Breast epithelium (tissue), 3 donors: ENCODE measurements at regions not wholly inside any gene's neighbourhood (a gene's known extent, or its start where the extent isn't known, plus 50 kb on each side); places are given as distances from the start of the nearest gene placed in this dataset.

Experiments used
- CTCF ChIP-seq, 3 donors: fragments of 450-650 bp; IDR thresholded peaks; one replicate each; pipeline ENCODE4 v1.5.1; 2016 to 2017; ENCODE audit warnings: antibody characterized with exemption in 3 of 3, mild to moderate bottlenecking in 3 of 3, moderate library complexity in 3 of 3
- POLR2A ChIP-seq: fragments of 450-650 bp; IDR thresholded peaks from one replicate; pipeline ENCODE4 v1.6.1; 2016; ENCODE audit warnings: antibody characterized with exemption, mild to moderate bottlenecking, moderate library complexity

- TF ChIP-seq POLR2A (no peak), CTCF (IDR thresholded peaks at IDR 0.05) (no peak)
These were observed 186.8 kb downstream of the SHOX2 start for GRCh38 chr3:157919319-157919887.
